ENCODE measurements at regions not wholly inside any gene's neighbourhood (a gene's known extent, or its start where the extent isn't known, plus 50 kb on each side); places are given as distances from the start of the nearest gene placed in this dataset.

- no peak overlapping the region for H3K27ac ChIP-seq
These were observed 151.6 kb downstream of the GLI2 start for GRCh38 chr2:120887320-120887697.

GRCh38 chr2:120887741-120888231 is 152.1 kb downstream of the GLI2 start:
- TF ChIP-seq CTCF (IDR thresholded peaks at IDR 0.05): no peak
- TF ChIP-seq POLR2A (IDR thresholded peaks at IDR 0.05): no peak
- no peak for DNase-seq
- no peak overlapping the region for H3K27ac ChIP-seq

More at GRCh38 chr2:120887320-120887697, 151.6 kb downstream of the GLI2 start:
- Histone ChIP-seq H3K9me3 (no peaks in the 10 kb centered on the region), H3K27me3 (no peaks in the 10 kb centered on the region), H3K4me3 (no peak overlapping the region), H3K4me1 (peaks cover 0 to 3% of the 10 kb centered on the region in 2 donors), H3K36me3 (no peaks in the 10 kb centered on the region)
- no peak for DNase-seq
- TF ChIP-seq CTCF (IDR thresholded peaks at IDR 0.05) (no peak), POLR2A (IDR thresholded peaks at IDR 0.05) (no peak)
- intact Hi-C loops (cut with DNase I; ENCODE audit: low total_unique reads): no loop called here

DNA sequence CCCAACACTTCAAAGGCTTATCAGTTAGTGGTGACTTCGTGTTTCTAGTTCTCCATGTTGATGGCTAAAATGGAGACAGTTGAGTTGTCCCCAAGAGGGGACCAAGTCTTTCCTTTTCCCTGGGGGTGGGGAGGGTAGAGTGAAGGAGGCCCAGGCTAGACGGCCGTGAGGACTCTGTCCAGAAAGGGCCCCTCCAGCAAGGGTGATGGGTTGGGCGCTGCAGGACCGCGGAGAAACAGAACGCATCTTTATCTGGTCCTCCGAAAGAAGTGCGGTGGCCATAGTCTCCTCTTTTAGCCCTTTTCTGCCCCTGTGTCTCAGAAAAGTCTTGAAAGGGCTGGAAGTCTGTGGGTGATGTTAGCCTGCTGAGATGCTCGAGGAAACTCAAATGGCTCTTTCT is 153.2 kb downstream of the GLI2 start:
- Histone ChIP-seq H3K27me3 (no peaks in the 10 kb centered on the region), H3K9me3 (no peaks in the 10 kb centered on the region), H3K4me3 (no peak overlapping the region), H3K27ac (no peak overlapping the region), H3K36me3 (no peaks in the 10 kb centered on the region), H3K4me1 (peaks cover 0 to 5% of the 10 kb centered on the region in 2 donors)
- intact Hi-C loops (cut with DNase I; ENCODE audit: low total_unique reads): no loop called here
- TF ChIP-seq CTCF (IDR thresholded peaks at IDR 0.05) (no peak), POLR2A (IDR thresholded peaks at IDR 0.05) (no peak)
- DNase-seq: no peak

More at GRCh38 chr2:120887741-120888231, 152.1 kb downstream of the GLI2 start:
- H3K4me3 ChIP-seq: no peak overlapping the region
- H3K36me3 ChIP-seq: no peaks in the 10 kb centered on the region
- no peaks in the 10 kb centered on the region for H3K27me3 ChIP-seq
- H3K9me3 ChIP-seq: no peaks in the 10 kb centered on the region
- intact Hi-C loops (cut with DNase I; ENCODE audit: low total_unique reads): no loop called here
- peaks cover 0 to under 1% of the 10 kb centered on the region in 2 donors for H3K4me1 ChIP-seq

GRCh38 chr2:120889936-120890335 is 154.3 kb downstream of the GLI2 start:
- Histone ChIP-seq H3K27me3 (no peaks in the 10 kb centered on the region), H3K9me3 (no peaks in the 10 kb centered on the region), H3K4me1 (peaks cover 0 to 5% of the 10 kb centered on the region in 2 donors), H3K4me3 (no peak overlapping the region), H3K27ac (no peak overlapping the region), H3K36me3 (no peaks in the 10 kb centered on the region)
- no peak for DNase-seq
- intact Hi-C loops (cut with DNase I; ENCODE audit: low total_unique reads): no loop called here
- TF ChIP-seq CTCF (IDR thresholded peaks at IDR 0.05) (no peak), POLR2A (IDR thresholded peaks at IDR 0.05) (no peak)

GRCh38 chr2:120890566-120891360 is 155.1 kb downstream of the GLI2 start:
- no peaks in the 10 kb centered on the region for H3K27me3 ChIP-seq
- intact Hi-C loops (cut with DNase I; ENCODE audit: low total_unique reads): no loop called here

More at GRCh38 chr2:120890566-120891360, 155.1 kb downstream of the GLI2 start:
- Histone ChIP-seq H3K9me3 (no peaks in the 10 kb centered on the region), H3K4me3 (no peak overlapping the region), H3K4me1 (peaks cover 0 to 5% of the 10 kb centered on the region in 2 donors), H3K27ac (no peak overlapping the region), H3K36me3 (no peaks in the 10 kb centered on the region)
- TF ChIP-seq POLR2A (IDR thresholded peaks at IDR 0.05) (no peak), CTCF (IDR thresholded peaks at IDR 0.05) (no peak)
- no peak for DNase-seq
